Liver (tissue), 7 donors: ENCODE measurements at regions not wholly inside any gene's neighbourhood (a gene's known extent, or its start where the extent isn't known, plus 50 kb on each side); places are given as distances from the start of the nearest gene placed in this dataset.
"Not testable (repeated sequence)": the region's sequence is repeated elsewhere in the genome, so short reads cannot be mapped to it uniquely, and the experiment has no call there.

Experiments used
- DNase-seq: peaks from one replicate; pipeline ENCODE4 v3.0.0-alpha.2; 2017; ENCODE audit warnings: low spot score
- H3K27ac ChIP-seq, 2 donors: one replicate each; pipeline ENCODE4 v1.7.0; 2013; ENCODE audit warnings: inconsistent platforms in 2 of 2, low read length in 2 of 2, control low read depth in 1 of 2, low read depth in 1 of 2, mild to moderate bottlenecking in 1 of 2
- H3K27me3 ChIP-seq, 4 donors: one replicate each; pipeline versions ENCODE4 v1.6.1 to v1.7.0; 2013; ENCODE audit warnings: low read length in 3 of 4, inconsistent platforms in 1 of 4, mild to moderate bottlenecking in 1 of 4, moderate library complexity in 1 of 4; ENCODE audit not compliant: control insufficient read depth in 4 of 4, insufficient read depth in 4 of 4
- H3K36me3 ChIP-seq, 4 donors: one replicate each; pipeline versions ENCODE4 v1.6.1 to v1.7.0; 2013; ENCODE audit warnings: low read length in 3 of 4, mild to moderate bottlenecking in 3 of 4, low read depth in 1 of 4, moderate library complexity in 1 of 4; ENCODE audit not compliant: control insufficient read depth in 4 of 4, insufficient read depth in 3 of 4
- H3K4me1 ChIP-seq, 4 donors: one replicate each; pipeline versions ENCODE4 v1.6.1 to v1.7.0; 2013; ENCODE audit warnings: low read length in 3 of 4, mild to moderate bottlenecking in 3 of 4, moderate library complexity in 1 of 4; ENCODE audit not compliant: control insufficient read depth in 4 of 4, insufficient read depth in 4 of 4
- H3K4me3 ChIP-seq, 3 donors: one replicate each; pipeline versions ENCODE4 v1.6.1 to v1.7.0; 2013; ENCODE audit warnings: low read length in 3 of 3, control low read depth in 1 of 3, low read depth in 1 of 3, mild to moderate bottlenecking in 1 of 3
- H3K9ac ChIP-seq, 2 donors: one replicate each; pipeline ENCODE4 v1.7.0; 2013; ENCODE audit warnings: low read length in 2 of 2, mild to moderate bottlenecking in 2 of 2, moderate library complexity in 2 of 2, control low read depth in 1 of 2, low read depth in 1 of 2
- H3K9me3 ChIP-seq, 4 donors: one replicate each; pipeline versions ENCODE4 v1.6.1 to v1.7.0; 2013; ENCODE audit warnings: low read length in 3 of 4; ENCODE audit not compliant: control insufficient read depth in 4 of 4
- HNF4A ChIP-seq, 2 donors: conservative IDR thresholded peaks; 2 replicates each; pipeline ENCODE4 v1.6.1; 2016; ENCODE audit warnings: antibody characterized with exemption in 2 of 2, mild to moderate bottlenecking in 2 of 2
- RAD21 ChIP-seq, 2 donors: IDR thresholded peaks; 2 replicates each; pipeline ENCODE4 v1.6.1; 2016; ENCODE audit warnings: antibody characterized with exemption in 2 of 2, mild to moderate bottlenecking in 2 of 2
- WGBS: extraction: QIAGEN DNeasy Blood & Tissue Kit; methylation state at CpG from one replicate; pipeline ENCODE4 v1.1.7; 2013; 5-methylcytosine and 5-hydroxymethylcytosine counted together
- donor health status: healthy.
- donor health status: healthy.
- donor health status: healthy.
- donor health status: healthy.

GRCh38 chr3:130151555-130151954 is 69.9 kb downstream of the ALG1L2 start:
- not testable (repeated sequence) for H3K27ac ChIP-seq, H3K36me3 ChIP-seq, H3K4me3 ChIP-seq, DNase-seq, H3K9me3 ChIP-seq, H3K9ac ChIP-seq, H3K4me1 ChIP-seq, H3K27me3 ChIP-seq
- WGBS: 88% methylated on average over 4 of the region's 4 CpGs

- H3K4me1 ChIP-seq, H3K9ac ChIP-seq, H3K27ac ChIP-seq, DNase-seq, H3K4me3 ChIP-seq, H3K27me3 ChIP-seq, H3K9me3 ChIP-seq, H3K36me3 ChIP-seq: not testable (repeated sequence)
- TF ChIP-seq HNF4A (conservative IDR thresholded peaks at IDR 0.05): peak in 1 of 2 donors; percentile 57
- WGBS: 76% methylated on average over 8 of the region's 8 CpGs
Measured at GRCh38 chr3:130153247-130153646, 71.6 kb downstream of the ALG1L2 start.

GRCh38 chr3:130155464-130155863 is 73.8 kb downstream of the ALG1L2 start:
- H3K27me3 ChIP-seq, H3K27ac ChIP-seq, H3K36me3 ChIP-seq, H3K4me3 ChIP-seq, H3K9me3 ChIP-seq, H3K4me1 ChIP-seq, DNase-seq, H3K9ac ChIP-seq: not testable (repeated sequence)
- TF ChIP-seq RAD21 (IDR thresholded peaks at IDR 0.05): peak in 1 of 2 donors; percentile 11
- 29% methylated on average over 4 of the region's 4 CpGs for WGBS

GRCh38 chr3:130166856-130167255 is 85.2 kb downstream of the ALG1L2 start:
- 76% methylated on average over 3 of the region's 4 CpGs for WGBS
- H3K9me3 ChIP-seq, H3K4me3 ChIP-seq, H3K27ac ChIP-seq, H3K9ac ChIP-seq, H3K4me1 ChIP-seq, H3K27me3 ChIP-seq, DNase-seq, H3K36me3 ChIP-seq: not testable (repeated sequence)

GRCh38 chr3:130175195-130175594 is 93.6 kb downstream of the ALG1L2 start:
- H3K9me3 ChIP-seq, H3K27me3 ChIP-seq, H3K4me3 ChIP-seq, H3K4me1 ChIP-seq, H3K27ac ChIP-seq, H3K36me3 ChIP-seq, H3K9ac ChIP-seq, DNase-seq: not testable (repeated sequence)
- WGBS: 94% methylated on average over 4 of the region's 4 CpGs

GRCh38 chr3:130176476-130177256 is 95.0 kb downstream of the ALG1L2 start:
- not testable (repeated sequence) for H3K4me3 ChIP-seq, H3K27me3 ChIP-seq, H3K27ac ChIP-seq, H3K36me3 ChIP-seq, DNase-seq, H3K9me3 ChIP-seq, H3K4me1 ChIP-seq, H3K9ac ChIP-seq
- 56% methylated on average over 13 of the region's 13 CpGs for WGBS

GRCh38 chr3:130178835-130179234 is 97.2 kb downstream of the ALG1L2 start:
- not testable (repeated sequence) for H3K9ac ChIP-seq, H3K27me3 ChIP-seq, H3K36me3 ChIP-seq, H3K4me1 ChIP-seq, DNase-seq, H3K9me3 ChIP-seq, H3K4me3 ChIP-seq, H3K27ac ChIP-seq
- 52% methylated on average over 3 of the region's 3 CpGs for WGBS

GRCh38 chr3:130179353-130179970 is 97.8 kb downstream of the ALG1L2 start:
- peak; percentile 33 for DNase-seq
- not testable (repeated sequence) for H3K9ac ChIP-seq, H3K36me3 ChIP-seq

More at GRCh38 chr3:130179353-130179970, 97.8 kb downstream of the ALG1L2 start:
- not testable (repeated sequence) for H3K4me1 ChIP-seq, H3K4me3 ChIP-seq, H3K27me3 ChIP-seq, H3K9me3 ChIP-seq, H3K27ac ChIP-seq
- WGBS: 4% methylated on average over 11 of the region's 11 CpGs
